Body of pancreas (tissue), 4 donors: ENCODE measurements at regions not wholly inside any gene's neighbourhood (a gene's known extent, or its start where the extent isn't known, plus 50 kb on each side); places are given as distances from the start of the nearest gene placed in this dataset.

Experiments
- CTCF ChIP-seq, 7 experiments: fragments of 450-650 bp in 4 of 7; fragments of 200-600 bp in 3 of 7; sonication (generic) in 3 of 7; IDR thresholded peaks; one replicate each; pipeline ENCODE4 v1.5.1; 2016 to 2019; ENCODE audit warnings: antibody characterized with exemption in 7 of 7
- POLR2A ChIP-seq, 3 donors: fragments of 450-650 bp; IDR thresholded peaks; one replicate each; pipeline ENCODE4 v1.6.1; 2016; ENCODE audit warnings: antibody characterized with exemption in 3 of 3, mild to moderate bottlenecking in 2 of 3

- TF ChIP-seq CTCF (IDR thresholded peaks at IDR 0.05) (no peak), POLR2A (IDR thresholded peaks at IDR 0.05) (no peak)
Observed at GRCh38 chr7:111630862-111631261, 68.6 kb upstream of the IMMP2L start.
